CD8-positive, alpha-beta memory T cell (primary cell): ENCODE measurements at regions not wholly inside any gene's neighbourhood (a gene's known extent, or its start where the extent isn't known, plus 50 kb on each side); places are given as distances from the start of the nearest gene placed in this dataset.

ENCODE experiments used
- CTCF ChIA-PET: fragments of 350-600 bp; sonication (Branson Sonifier 250); formaldehyde crosslinking; loops from one replicate; lab custom pipeline; 2021; ENCODE audit warnings: antibody characterized with exemption; lab: Charles Lee
- POLR2A ChIA-PET: fragments of 350-600 bp; sonication (Branson Sonifier 250); formaldehyde crosslinking; loops from one replicate; lab custom pipeline; 2021; ENCODE audit warnings: antibody characterized with exemption; lab: Charles Lee
- DNase-seq, 5 donors: peaks; one replicate each; pipeline versions ENCODE4 v3.0.0 to v3.0.0-alpha.2; 2020 to 2022; ENCODE audit warnings: mixed read lengths in 1 of 5
- H3K27ac ChIP-seq: one replicate; pipeline ENCODE4 v1.7.0; 2013; ENCODE audit warnings: low read depth, mild to moderate bottlenecking, low read length, moderate library complexity
- H3K27me3 ChIP-seq: 2 replicates; pipeline ENCODE4 v1.7.0; 2013; ENCODE audit warnings: low read length, mild to moderate bottlenecking; ENCODE audit not compliant: insufficient read depth, poor library complexity, severe bottlenecking
- H3K36me3 ChIP-seq: 2 replicates; pipeline ENCODE4 v1.7.0; 2013; ENCODE audit warnings: mild to moderate bottlenecking, low read length, moderate library complexity; ENCODE audit not compliant: insufficient read depth
- H3K4me1 ChIP-seq: 2 replicates; pipeline ENCODE4 v1.7.0; 2013; ENCODE audit warnings: mild to moderate bottlenecking, low read length, moderate library complexity; ENCODE audit not compliant: insufficient read depth
- H3K4me3 ChIP-seq: 2 replicates; pipeline ENCODE4 v1.7.0; 2013; ENCODE audit warnings: mild to moderate bottlenecking, low read length
- H3K9me3 ChIP-seq: 2 replicates; pipeline ENCODE4 v1.7.0; 2013; ENCODE audit warnings: mild to moderate bottlenecking, low read length
- H3K27ac Mint-ChIP-seq, 8 donors: one replicate each; pipeline ENCODE4 v1.8.0; 2020 to 2021; ENCODE audit warnings: mixed read lengths in 8 of 8, mild to moderate bottlenecking in 6 of 8, inconsistent platforms in 3 of 8, moderate library complexity in 3 of 8
- H3K27me3 Mint-ChIP-seq, 2 donors: one replicate each; pipeline ENCODE4 v1.8.0; 2020 to 2021; ENCODE audit warnings: mixed read lengths in 2 of 2, mild to moderate bottlenecking in 1 of 2, moderate library complexity in 1 of 2
- H3K36me3 Mint-ChIP-seq, 3 donors: one replicate each; pipeline ENCODE4 v1.8.0; 2020 to 2021; ENCODE audit warnings: mixed read lengths in 3 of 3, inconsistent platforms in 1 of 3, mild to moderate bottlenecking in 1 of 3
- H3K4me1 Mint-ChIP-seq, 3 donors: one replicate each; pipeline ENCODE4 v1.8.0; 2020 to 2021; ENCODE audit warnings: mixed read lengths in 3 of 3, inconsistent platforms in 1 of 3, mild to moderate bottlenecking in 1 of 3
- H3K4me3 Mint-ChIP-seq, 7 donors: one replicate each; pipeline ENCODE4 v1.8.0; 2020 to 2021; ENCODE audit warnings: mixed read lengths in 7 of 7, mild to moderate bottlenecking in 6 of 7, moderate library complexity in 4 of 7, inconsistent platforms in 2 of 7
- H3K9me3 Mint-ChIP-seq, 5 donors: one replicate each; pipeline ENCODE4 v1.8.0; 2020 to 2022; ENCODE audit warnings: mixed read lengths in 5 of 5, mild to moderate bottlenecking in 3 of 5, moderate library complexity in 2 of 5, inconsistent platforms in 1 of 5

GRCh38 chr13:105665284-105665683 lies 870.2 kb downstream of the EFNB2 start:
- H3K36me3 ChIP-seq: no peaks in the 10 kb centered on the region
- no peak overlapping the region for H3K27ac ChIP-seq
- Mint-ChIP-seq H3K4me3 (no peak overlapping the region), H3K27ac (no peak overlapping the region), H3K9me3 (peaks cover 0 to 3% (median 0%) of the 10 kb centered on the region in 5 donors), H3K27me3 (no peaks in the 10 kb centered on the region), H3K36me3 (no peaks in the 10 kb centered on the region), H3K4me1 (no peaks in the 10 kb centered on the region)
- no peaks in the 10 kb centered on the region for H3K9me3 ChIP-seq
- H3K27me3 ChIP-seq: no peaks in the 10 kb centered on the region
- DNase-seq: no peak
- H3K4me3 ChIP-seq: no peak overlapping the region
- ChIA-PET CTCF (no interaction called here), POLR2A (no interaction called here)
- H3K4me1 ChIP-seq: no peaks in the 10 kb centered on the region

- Mint-ChIP-seq H3K4me3 (no peak overlapping the region), H3K9me3 (peaks cover 0 to 4% (median 0%) of the 10 kb centered on the region in 5 donors), H3K27me3 (no peaks in the 10 kb centered on the region), H3K27ac (no peak overlapping the region), H3K36me3 (no peaks in the 10 kb centered on the region), H3K4me1 (no peaks in the 10 kb centered on the region)
- H3K4me1 ChIP-seq: no peaks in the 10 kb centered on the region
- H3K4me3 ChIP-seq: no peak overlapping the region
- POLR2A ChIA-PET: no interaction called here
- DNase-seq: no peak
- no peaks in the 10 kb centered on the region for H3K36me3 ChIP-seq
- H3K27me3 ChIP-seq: no peaks in the 10 kb centered on the region
- no peak overlapping the region for H3K27ac ChIP-seq
- CTCF ChIA-PET: no interaction called here
- H3K9me3 ChIP-seq: no peaks in the 10 kb centered on the region
Observed at GRCh38 chr13:105663182-105663581, 872.3 kb downstream of the EFNB2 start.

GRCh38 chr13:105660561-105660960 lies 874.9 kb downstream of the EFNB2 start:
- Mint-ChIP-seq H3K4me1 (no peaks in the 10 kb centered on the region), H3K27ac (no peak overlapping the region), H3K27me3 (no peaks in the 10 kb centered on the region), H3K9me3 (peaks cover 0 to 4% (median 0%) of the 10 kb centered on the region in 5 donors), H3K4me3 (no peak overlapping the region), H3K36me3 (no peaks in the 10 kb centered on the region)
- Histone ChIP-seq H3K27me3 (no peaks in the 10 kb centered on the region), H3K4me3 (no peak overlapping the region), H3K36me3 (no peaks in the 10 kb centered on the region), H3K9me3 (no peaks in the 10 kb centered on the region), H3K27ac (no peak overlapping the region), H3K4me1 (no peaks in the 10 kb centered on the region)
- no peak for DNase-seq
- ChIA-PET CTCF (no interaction called here), POLR2A (no interaction called here)

- H3K27me3 Mint-ChIP-seq: no peaks in the 10 kb centered on the region
- no peaks in the 10 kb centered on the region for H3K4me1 ChIP-seq
- no peaks in the 10 kb centered on the region for H3K36me3 Mint-ChIP-seq
- CTCF ChIA-PET: no interaction called here
- peaks cover 0 to 4% (median 2%) of the 10 kb centered on the region in 5 donors for H3K9me3 Mint-ChIP-seq
- no peaks in the 10 kb centered on the region for H3K9me3 ChIP-seq
- H3K4me1 Mint-ChIP-seq: no peaks in the 10 kb centered on the region
- POLR2A ChIA-PET: no interaction called here
- no peak overlapping the region for H3K27ac ChIP-seq
- H3K36me3 ChIP-seq: no peaks in the 10 kb centered on the region
- H3K27me3 ChIP-seq: no peaks in the 10 kb centered on the region
- H3K4me3 ChIP-seq: no peak overlapping the region
- no peak for DNase-seq
- no peak overlapping the region for H3K27ac Mint-ChIP-seq
- H3K4me3 Mint-ChIP-seq: no peak overlapping the region
Observed at GRCh38 chr13:105658431-105658830, 877.0 kb downstream of the EFNB2 start.

DNA sequence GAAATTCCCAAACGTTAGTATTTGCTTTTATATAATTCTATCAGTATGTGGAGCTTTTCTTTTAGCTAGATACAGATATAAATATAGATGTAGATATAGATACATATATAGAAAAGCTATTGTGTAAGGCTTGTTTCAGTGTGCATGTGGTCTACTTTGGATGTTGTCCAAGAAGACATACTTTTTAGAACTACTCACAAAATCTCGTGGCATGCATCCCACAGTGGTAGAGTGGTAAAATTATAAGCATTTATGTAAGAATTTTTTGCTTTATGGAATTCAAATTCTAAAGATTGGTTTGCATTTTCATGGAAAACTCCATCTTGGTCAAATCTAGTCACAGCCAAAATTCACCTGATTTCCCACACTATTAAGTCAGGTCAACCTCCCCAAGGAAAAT lies 880.4 kb downstream of the EFNB2 start:
- no peaks in the 10 kb centered on the region for H3K4me1 ChIP-seq
- H3K4me1 Mint-ChIP-seq: no peaks in the 10 kb centered on the region
- ChIA-PET CTCF (no interaction called here), POLR2A (no interaction called here)
- no peak overlapping the region for H3K4me3 Mint-ChIP-seq
- no peak for DNase-seq
- no peaks in the 10 kb centered on the region for H3K36me3 ChIP-seq
- no peaks in the 10 kb centered on the region for H3K27me3 ChIP-seq
- H3K36me3 Mint-ChIP-seq: no peaks in the 10 kb centered on the region
- H3K9me3 ChIP-seq: no peaks in the 10 kb centered on the region
- no peaks in the 10 kb centered on the region for H3K27me3 Mint-ChIP-seq
- H3K4me3 ChIP-seq: no peak overlapping the region
- H3K9me3 Mint-ChIP-seq: peaks cover 0 to 20% (median 3%) of the 10 kb centered on the region in 5 donors
- H3K27ac Mint-ChIP-seq: no peak overlapping the region
- no peak overlapping the region for H3K27ac ChIP-seq

- no peaks in the 10 kb centered on the region for H3K4me1 Mint-ChIP-seq
- Histone ChIP-seq H3K4me3 (no peak overlapping the region), H3K27me3 (no peaks in the 10 kb centered on the region), H3K4me1 (no peaks in the 10 kb centered on the region), H3K27ac (no peak overlapping the region), H3K36me3 (no peaks in the 10 kb centered on the region), H3K9me3 (no peaks in the 10 kb centered on the region)
- H3K9me3 Mint-ChIP-seq: peaks cover 5 to 27% (median 12%) of the 10 kb centered on the region in 5 donors
- no peaks in the 10 kb centered on the region for H3K36me3 Mint-ChIP-seq
- H3K27me3 Mint-ChIP-seq: no peaks in the 10 kb centered on the region
- ChIA-PET POLR2A (no interaction called here), CTCF (no interaction called here)
- H3K27ac Mint-ChIP-seq: peak overlapping the region in 1 of 8 donors; percentile 41
- no peak overlapping the region for H3K4me3 Mint-ChIP-seq
- no peak for DNase-seq
Observed at GRCh38 chr13:105643966-105644365, 891.5 kb downstream of the EFNB2 start.

DNA sequence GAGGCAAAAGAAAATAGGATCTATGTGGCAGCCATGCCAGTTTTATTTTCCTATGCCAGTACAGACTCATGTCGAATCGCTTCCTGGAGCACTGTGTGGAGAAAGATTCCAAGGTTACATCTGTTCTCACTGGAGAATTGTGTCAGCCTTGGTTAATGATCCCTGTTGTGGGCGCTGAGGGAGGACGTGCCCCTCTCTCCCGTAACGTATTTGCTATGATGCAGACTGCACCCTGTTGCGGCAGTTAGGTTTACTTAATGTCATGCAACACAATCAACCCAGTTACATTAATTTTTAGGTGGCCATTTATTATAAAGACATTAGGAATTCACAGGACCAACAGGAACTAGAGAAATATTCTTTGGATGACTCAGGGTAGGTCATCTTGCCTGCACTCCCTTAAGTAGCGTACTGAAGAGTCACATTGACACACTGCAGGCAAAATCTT lies 892.9 kb downstream of the EFNB2 start:
- CTCF ChIA-PET: no interaction called here

GRCh38 chr13:105641121-105641520 lies 894.3 kb downstream of the EFNB2 start:
- H3K36me3 Mint-ChIP-seq: no peaks in the 10 kb centered on the region
- no peak overlapping the region for H3K27ac ChIP-seq
- no peak overlapping the region for H3K27ac Mint-ChIP-seq
- DNase-seq: no peak
- no peaks in the 10 kb centered on the region for H3K9me3 ChIP-seq
- H3K4me3 ChIP-seq: no peak overlapping the region
- no peak overlapping the region for H3K4me3 Mint-ChIP-seq
- no peaks in the 10 kb centered on the region for H3K4me1 ChIP-seq
- H3K9me3 Mint-ChIP-seq: peaks cover 2 to 18% (median 3%) of the 10 kb centered on the region in 5 donors
- ChIA-PET POLR2A (no interaction called here), CTCF (no interaction called here)
- H3K27me3 Mint-ChIP-seq: peaks cover 0 to 2% of the 10 kb centered on the region in 2 donors
- no peaks in the 10 kb centered on the region for H3K36me3 ChIP-seq
- H3K4me1 Mint-ChIP-seq: no peaks in the 10 kb centered on the region
- H3K27me3 ChIP-seq: no peaks in the 10 kb centered on the region

More for the DNA sequence above, 892.9 kb downstream of the EFNB2 start:
- H3K27ac Mint-ChIP-seq: no peak overlapping the region
- no peaks in the 10 kb centered on the region for H3K9me3 ChIP-seq
- POLR2A ChIA-PET: no interaction called here
- no peaks in the 10 kb centered on the region for H3K27me3 ChIP-seq
- peaks cover 2 to 18% (median 5%) of the 10 kb centered on the region in 5 donors for H3K9me3 Mint-ChIP-seq
- H3K27ac ChIP-seq: no peak overlapping the region
- no peak overlapping the region for H3K4me3 ChIP-seq
- no peaks in the 10 kb centered on the region for H3K4me1 Mint-ChIP-seq
- no peak for DNase-seq
- H3K36me3 Mint-ChIP-seq: no peaks in the 10 kb centered on the region
- no peaks in the 10 kb centered on the region for H3K4me1 ChIP-seq
- no peaks in the 10 kb centered on the region for H3K27me3 Mint-ChIP-seq
- no peaks in the 10 kb centered on the region for H3K36me3 ChIP-seq
- H3K4me3 Mint-ChIP-seq: no peak overlapping the region

DNA sequence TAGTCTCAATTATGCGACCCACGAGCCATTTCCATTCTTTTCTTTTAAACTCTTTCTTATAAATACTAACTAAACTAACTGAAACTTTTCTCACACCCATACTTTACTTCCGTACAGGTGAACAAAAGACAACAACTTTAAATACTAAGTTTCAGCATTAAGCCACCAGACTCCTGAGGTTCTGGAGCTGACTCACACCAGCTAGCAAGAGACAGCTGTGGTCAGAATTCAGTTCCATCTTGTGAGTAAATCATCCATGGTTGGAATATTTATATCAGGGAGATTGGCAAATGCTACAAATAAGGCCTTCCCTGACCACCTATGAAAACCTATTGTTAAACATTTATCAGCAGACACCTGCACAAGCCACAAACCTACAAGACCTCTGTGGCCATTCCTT lies 897.0 kb downstream of the EFNB2 start:
- H3K4me1 Mint-ChIP-seq: no peaks in the 10 kb centered on the region
- no peak overlapping the region for H3K4me3 ChIP-seq
- no peaks in the 10 kb centered on the region for H3K36me3 ChIP-seq
- peaks cover 0 to 2% of the 10 kb centered on the region in 2 donors for H3K27me3 Mint-ChIP-seq
- no peaks in the 10 kb centered on the region for H3K27me3 ChIP-seq
- POLR2A ChIA-PET: no interaction called here
- no peaks in the 10 kb centered on the region for H3K9me3 ChIP-seq
- no peaks in the 10 kb centered on the region for H3K4me1 ChIP-seq
- H3K36me3 Mint-ChIP-seq: no peaks in the 10 kb centered on the region
- no peak overlapping the region for H3K27ac ChIP-seq
- no peak overlapping the region for H3K4me3 Mint-ChIP-seq
- CTCF ChIA-PET: no interaction called here
- DNase-seq: no peak
- H3K9me3 Mint-ChIP-seq: peaks cover 0 to 13% (median 2%) of the 10 kb centered on the region in 5 donors
- H3K27ac Mint-ChIP-seq: no peak overlapping the region
